Mucosa of rectum (tissue), 2 donors: ENCODE measurements at regions not wholly inside any gene's neighbourhood (a gene's known extent, or its start where the extent isn't known, plus 50 kb on each side); places are given as distances from the start of the nearest gene placed in this dataset.
"Not testable (repeated sequence)": the region's sequence is repeated elsewhere in the genome, so short reads cannot be mapped to it uniquely, and the experiment has no call there.

Experiments
- H3K27ac ChIP-seq, 2 donors: one replicate each; pipeline ENCODE4 v1.7.0; 2013; ENCODE audit warnings: inconsistent platforms in 2 of 2, low read depth in 2 of 2, low read length in 2 of 2
- H3K27me3 ChIP-seq, 2 donors: one replicate each; pipeline ENCODE4 v1.7.0; 2013; ENCODE audit warnings: low read length in 2 of 2; ENCODE audit not compliant: control insufficient read depth in 2 of 2, insufficient read depth in 2 of 2
- H3K36me3 ChIP-seq, 2 donors: one replicate each; pipeline ENCODE4 v1.7.0; 2013; ENCODE audit warnings: low read length in 2 of 2; ENCODE audit not compliant: control insufficient read depth in 2 of 2, insufficient read depth in 2 of 2
- H3K4me1 ChIP-seq, 2 donors: one replicate each; pipeline ENCODE4 v1.7.0; 2013; ENCODE audit warnings: low read length in 2 of 2, mild to moderate bottlenecking in 1 of 2; ENCODE audit not compliant: control insufficient read depth in 2 of 2, insufficient read depth in 2 of 2
- H3K4me3 ChIP-seq, 2 donors: one replicate each; pipeline ENCODE4 v1.7.0; 2013; ENCODE audit warnings: low read length in 2 of 2
- H3K9ac ChIP-seq, 2 donors: one replicate each; pipeline ENCODE4 v1.7.0; 2013; ENCODE audit warnings: low read length in 2 of 2, low read depth in 1 of 2, mild to moderate bottlenecking in 1 of 2
- H3K9me3 ChIP-seq, 2 donors: one replicate each; pipeline ENCODE4 v1.7.0; 2013; ENCODE audit warnings: low read length in 2 of 2; ENCODE audit not compliant: control insufficient read depth in 2 of 2
- donor health status: healthy.
- donor health status: Normal muscosa, but diverticular disease.

- H3K9me3 ChIP-seq: peaks cover 0 to 3% of the 10 kb centered on the region in 2 donors
- H3K4me3 ChIP-seq: no peak overlapping the region
- no peaks in the 10 kb centered on the region for H3K4me1 ChIP-seq
- no peak overlapping the region for H3K9ac ChIP-seq
- no peaks in the 10 kb centered on the region for H3K27me3 ChIP-seq
- H3K27ac ChIP-seq: no peak overlapping the region
- no peaks in the 10 kb centered on the region for H3K36me3 ChIP-seq
Observed at GRCh38 chr2:64888591-64889309, 100.4 kb upstream of the SLC1A4 start.

GRCh38 chr2:64889803-64890202 lies 99.4 kb upstream of the SLC1A4 start:
- Histone ChIP-seq H3K9me3 (peaks cover 0 to 3% of the 10 kb centered on the region in 2 donors), H3K4me3 (no peak overlapping the region), H3K36me3 (no peaks in the 10 kb centered on the region), H3K4me1 (no peaks in the 10 kb centered on the region), H3K27ac (no peak overlapping the region), H3K9ac (no peak overlapping the region), H3K27me3 (no peaks in the 10 kb centered on the region)

- not testable (repeated sequence) for H3K4me1 ChIP-seq, H3K9me3 ChIP-seq, H3K4me3 ChIP-seq, H3K27ac ChIP-seq, H3K9ac ChIP-seq, H3K36me3 ChIP-seq, H3K27me3 ChIP-seq
Observed at GRCh38 chr2:64896572-64896971, 92.6 kb upstream of the SLC1A4 start.

GRCh38 chr2:64899081-64899865 lies 89.9 kb upstream of the SLC1A4 start:
- H3K4me3 ChIP-seq: no peak overlapping the region
- H3K9ac ChIP-seq: no peak overlapping the region
- H3K27ac ChIP-seq: no peak overlapping the region
- no peaks in the 10 kb centered on the region for H3K36me3 ChIP-seq
- H3K4me1 ChIP-seq: peaks cover 3% of the 10 kb centered on the region in 2 donors
- H3K27me3 ChIP-seq: no peaks in the 10 kb centered on the region
- no peaks in the 10 kb centered on the region for H3K9me3 ChIP-seq

GRCh38 chr2:64899876-64900275 lies 89.3 kb upstream of the SLC1A4 start:
- H3K27me3 ChIP-seq: not testable (repeated sequence)

GRCh38 chr2:64904413-64905329 lies 84.5 kb upstream of the SLC1A4 start:
- H3K27ac ChIP-seq: peak overlapping the region in 1 of 2 donors; percentile 16
- H3K4me3 ChIP-seq: no peak overlapping the region
- peaks cover 9 to 15% of the 10 kb centered on the region in 2 donors for H3K4me1 ChIP-seq
- no peaks in the 10 kb centered on the region for H3K36me3 ChIP-seq
- no peaks in the 10 kb centered on the region for H3K27me3 ChIP-seq
- no peaks in the 10 kb centered on the region for H3K9me3 ChIP-seq
- H3K9ac ChIP-seq: no peak overlapping the region

More at GRCh38 chr2:64899876-64900275, 89.3 kb upstream of the SLC1A4 start:
- not testable (repeated sequence) for H3K9ac ChIP-seq, H3K4me1 ChIP-seq, H3K27ac ChIP-seq, H3K4me3 ChIP-seq, H3K9me3 ChIP-seq, H3K36me3 ChIP-seq

GRCh38 chr2:64905338-64906024 lies 83.7 kb upstream of the SLC1A4 start:
- no peaks in the 10 kb centered on the region for H3K9me3 ChIP-seq
- no peak overlapping the region for H3K27ac ChIP-seq
- H3K4me3 ChIP-seq: no peak overlapping the region
- no peak overlapping the region for H3K9ac ChIP-seq
- H3K36me3 ChIP-seq: no peaks in the 10 kb centered on the region
- peaks cover 9 to 15% of the 10 kb centered on the region in 2 donors for H3K4me1 ChIP-seq
- H3K27me3 ChIP-seq: no peaks in the 10 kb centered on the region

GRCh38 chr2:64906853-64907536 lies 82.2 kb upstream of the SLC1A4 start:
- no peaks in the 10 kb centered on the region for H3K36me3 ChIP-seq

DNA sequence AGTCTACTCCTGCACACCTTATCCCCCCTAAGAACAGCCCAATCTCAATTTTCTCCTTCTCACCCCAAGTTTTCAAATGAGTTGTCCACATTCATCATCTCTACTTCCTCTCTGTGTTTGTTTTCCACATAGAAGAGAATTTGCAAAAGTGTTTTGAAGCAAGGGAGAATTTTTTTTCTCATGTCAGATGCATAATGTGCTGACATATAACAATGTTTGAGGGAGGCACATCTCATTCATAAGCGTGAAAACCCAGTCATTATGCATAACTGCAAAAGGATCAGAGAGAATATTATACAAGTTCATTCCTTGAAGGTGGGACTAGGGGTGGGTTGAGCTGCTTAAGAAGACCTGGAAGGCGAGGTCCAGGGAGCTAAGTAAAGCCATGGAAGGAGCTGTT lies 80.8 kb upstream of the SLC1A4 start:
- Histone ChIP-seq H3K4me3 (no peak overlapping the region), H3K4me1 (peaks cover 11 to 15% of the 10 kb centered on the region in 2 donors), H3K9ac (no peak overlapping the region), H3K27me3 (no peaks in the 10 kb centered on the region), H3K9me3 (no peaks in the 10 kb centered on the region), H3K36me3 (no peaks in the 10 kb centered on the region), H3K27ac (no peak overlapping the region)

More at GRCh38 chr2:64906853-64907536, 82.2 kb upstream of the SLC1A4 start:
- H3K27me3 ChIP-seq: no peaks in the 10 kb centered on the region
- no peak overlapping the region for H3K4me3 ChIP-seq
- peaks cover 9 to 15% of the 10 kb centered on the region in 2 donors for H3K4me1 ChIP-seq
- H3K9me3 ChIP-seq: no peaks in the 10 kb centered on the region
- H3K27ac ChIP-seq: no peak overlapping the region
- no peak overlapping the region for H3K9ac ChIP-seq
